NCI-H2227 (cell line): ENCODE measurements at regions not wholly inside any gene's neighbourhood (a gene's known extent, or its start where the extent isn't known, plus 50 kb on each side); places are given as distances from the start of the nearest gene placed in this dataset.
A peak's percentile ranks its signal among the peaks of the same experiment; 100 is the strongest.

Experiments
- DNase-seq: peaks from one replicate; lab custom pipeline; 2025; ENCODE audit not compliant: unreplicated experiment; lab: John Stamatoyannopoulos, UW

GRCh38 chr12:100738086-100738485 lies 56.5 kb upstream of the ANO4 start:
- no peak for DNase-seq

- peak; percentile 53 for DNase-seq
Observed at GRCh38 chr12:100741084-100741711, 53.4 kb upstream of the ANO4 start.

GRCh38 chr12:100743060-100743459 lies 51.5 kb upstream of the ANO4 start:
- DNase-seq: no peak
